ENCODE measurements at regions not wholly inside any gene's neighbourhood (a gene's known extent, or its start where the extent isn't known, plus 50 kb on each side); places are given as distances from the start of the nearest gene placed in this dataset.
A peak's percentile ranks its signal among the peaks of the same experiment; 100 is the strongest.

- no peak for TF ChIP-seq ETS2 (tag; IDR thresholded peaks at IDR 0.05; ENCODE audit: borderline replicate concordance, poor library complexity, severe bottlenecking)
- TF ChIP-seq CXXC5 (CRISPR knock-in tag; IDR thresholded peaks at IDR 0.05): peak; percentile 61
- TF ChIP-seq NFIX (CRISPR knock-in tag; IDR thresholded peaks at IDR 0.05; ENCODE audit: low read depth): no peak
- TF ChIP-seq ZNF324 (CRISPR knock-in tag; IDR thresholded peaks at IDR 0.05): no peak
- no peak for TF ChIP-seq PRPF4 (IDR thresholded peaks at IDR 0.05; ENCODE audit: insufficient read depth, low read depth, low read length, poor library complexity, severe bottlenecking)
- TF ChIP-seq POLR3G (IDR thresholded peaks at IDR 0.05; ENCODE audit: extremely low read depth, insufficient read length, insufficient replicate concordance): no peak
- no peak for TF ChIP-seq WHSC1 (IDR thresholded peaks at IDR 0.05; ENCODE audit: low read length)
- no peak for TF ChIP-seq NFATC3 (IDR thresholded peaks at IDR 0.05)
- TF ChIP-seq PHB2 (IDR thresholded peaks at IDR 0.05; ENCODE audit: low read depth): no peak
- no peak for TF ChIP-seq ZNF395 (CRISPR knock-in tag; IDR thresholded peaks at IDR 0.05)
- no peak for TF ChIP-seq PHTF2 (CRISPR knock-in tag; IDR thresholded peaks at IDR 0.05)
- peak; percentile 57; the same call in 1 of the 2 replicates for TF ChIP-seq SMARCA4 (IDR thresholded peaks at IDR 0.05)
- TF ChIP-seq ZBTB2 (IDR thresholded peaks at IDR 0.05): no peak
- no peak for TF ChIP-seq XRCC3 (IDR thresholded peaks at IDR 0.05)
- no peak for TF ChIP-seq POLR2AphosphoS2 (IDR thresholded peaks at IDR 0.05; ENCODE audit: low read length)
- TF ChIP-seq ZMIZ1 (IDR thresholded peaks at IDR 0.05; ENCODE audit: low read depth in 2 of 2, low read length in 2 of 2): no peak
- no peak for TF ChIP-seq PATZ1 (CRISPR knock-in tag; IDR thresholded peaks at IDR 0.05; ENCODE audit: borderline replicate concordance)
- no peak for TF ChIP-seq CBX2 (IDR thresholded peaks at IDR 0.05; ENCODE audit: insufficient read depth, low read length, poor library complexity, severe bottlenecking)
Measured at GRCh38 chr18:6561420-6561861, 146.7 kb upstream of the L3MBTL4 start (continued).
